ENCODE measurements at regions not wholly inside any gene's neighbourhood (a gene's known extent, or its start where the extent isn't known, plus 50 kb on each side); places are given as distances from the start of the nearest gene placed in this dataset.

DNA sequence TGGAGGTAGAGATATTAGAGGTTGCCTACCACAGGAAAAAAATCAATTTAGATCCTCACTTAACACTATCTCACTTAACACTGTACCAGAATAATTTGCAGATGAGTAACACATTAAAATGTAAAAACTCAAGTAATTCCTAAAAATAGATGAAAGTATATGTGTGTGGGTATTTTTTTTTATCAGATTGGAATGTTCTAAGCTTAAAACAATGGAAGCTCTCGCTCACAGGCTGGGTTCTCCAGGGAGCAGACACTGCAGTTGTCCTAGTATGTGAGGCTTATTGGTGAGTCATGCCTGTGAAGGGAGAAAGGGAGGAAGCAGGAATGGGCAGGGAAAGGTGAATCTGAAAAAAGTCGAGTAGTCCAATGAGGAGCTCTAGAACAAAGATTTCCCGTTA, 181.3 kb upstream of the ZNF608 start:
- TF ChIP-seq, protein P1, sequence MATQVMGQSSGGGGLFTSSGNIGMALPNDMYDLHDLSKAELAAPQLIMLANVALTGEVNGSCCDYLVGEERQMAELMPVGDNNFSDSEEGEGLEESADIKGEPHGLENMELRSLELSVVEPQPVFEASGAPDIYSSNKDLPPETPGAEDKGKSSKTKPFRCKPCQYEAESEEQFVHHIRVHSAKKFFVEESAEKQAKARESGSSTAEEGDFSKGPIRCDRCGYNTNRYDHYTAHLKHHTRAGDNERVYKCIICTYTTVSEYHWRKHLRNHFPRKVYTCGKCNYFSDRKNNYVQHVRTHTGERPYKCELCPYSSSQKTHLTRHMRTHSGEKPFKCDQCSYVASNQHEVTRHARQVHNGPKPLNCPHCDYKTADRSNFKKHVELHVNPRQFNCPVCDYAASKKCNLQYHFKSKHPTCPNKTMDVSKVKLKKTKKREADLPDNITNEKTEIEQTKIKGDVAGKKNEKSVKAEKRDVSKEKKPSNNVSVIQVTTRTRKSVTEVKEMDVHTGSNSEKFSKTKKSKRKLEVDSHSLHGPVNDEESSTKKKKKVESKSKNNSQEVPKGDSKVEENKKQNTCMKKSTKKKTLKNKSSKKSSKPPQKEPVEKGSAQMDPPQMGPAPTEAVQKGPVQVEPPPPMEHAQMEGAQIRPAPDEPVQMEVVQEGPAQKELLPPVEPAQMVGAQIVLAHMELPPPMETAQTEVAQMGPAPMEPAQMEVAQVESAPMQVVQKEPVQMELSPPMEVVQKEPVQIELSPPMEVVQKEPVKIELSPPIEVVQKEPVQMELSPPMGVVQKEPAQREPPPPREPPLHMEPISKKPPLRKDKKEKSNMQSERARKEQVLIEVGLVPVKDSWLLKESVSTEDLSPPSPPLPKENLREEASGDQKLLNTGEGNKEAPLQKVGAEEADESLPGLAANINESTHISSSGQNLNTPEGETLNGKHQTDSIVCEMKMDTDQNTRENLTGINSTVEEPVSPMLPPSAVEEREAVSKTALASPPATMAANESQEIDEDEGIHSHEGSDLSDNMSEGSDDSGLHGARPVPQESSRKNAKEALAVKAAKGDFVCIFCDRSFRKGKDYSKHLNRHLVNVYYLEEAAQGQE (IDR thresholded peaks at IDR 0.05), result no peak
- TF ChIP-seq EHMT2 (IDR thresholded peaks at IDR 0.05; ENCODE audit: low read depth), result no peak
- no peak for TF ChIP-seq POLR2A (IDR thresholded peaks at IDR 0.05; ENCODE audit: low read length)
- TF ChIP-seq EP300 (IDR thresholded peaks at IDR 0.05), result no peak
- TF ChIP-seq CHD2 (IDR thresholded peaks at IDR 0.05; ENCODE audit: low read length, partially characterized antibody), result no peak
- TF ChIP-seq, protein P2, sequence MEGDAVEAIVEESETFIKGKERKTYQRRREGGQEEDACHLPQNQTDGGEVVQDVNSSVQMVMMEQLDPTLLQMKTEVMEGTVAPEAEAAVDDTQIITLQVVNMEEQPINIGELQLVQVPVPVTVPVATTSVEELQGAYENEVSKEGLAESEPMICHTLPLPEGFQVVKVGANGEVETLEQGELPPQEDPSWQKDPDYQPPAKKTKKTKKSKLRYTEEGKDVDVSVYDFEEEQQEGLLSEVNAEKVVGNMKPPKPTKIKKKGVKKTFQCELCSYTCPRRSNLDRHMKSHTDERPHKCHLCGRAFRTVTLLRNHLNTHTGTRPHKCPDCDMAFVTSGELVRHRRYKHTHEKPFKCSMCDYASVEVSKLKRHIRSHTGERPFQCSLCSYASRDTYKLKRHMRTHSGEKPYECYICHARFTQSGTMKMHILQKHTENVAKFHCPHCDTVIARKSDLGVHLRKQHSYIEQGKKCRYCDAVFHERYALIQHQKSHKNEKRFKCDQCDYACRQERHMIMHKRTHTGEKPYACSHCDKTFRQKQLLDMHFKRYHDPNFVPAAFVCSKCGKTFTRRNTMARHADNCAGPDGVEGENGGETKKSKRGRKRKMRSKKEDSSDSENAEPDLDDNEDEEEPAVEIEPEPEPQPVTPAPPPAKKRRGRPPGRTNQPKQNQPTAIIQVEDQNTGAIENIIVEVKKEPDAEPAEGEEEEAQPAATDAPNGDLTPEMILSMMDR (IDR thresholded peaks at IDR 0.05), result no peak
- no peak for TF ChIP-seq NFE2L2 (conservative IDR thresholded peaks at IDR 0.05; ENCODE audit: low read length)
- no peak for TF ChIP-seq ZSCAN20 (CRISPR knock-in tag; IDR thresholded peaks at IDR 0.05)
- TF ChIP-seq BHLHE40 (IDR thresholded peaks at IDR 0.05; ENCODE audit: low read depth, low read length), result no peak
- TF ChIP-seq, protein P3, sequence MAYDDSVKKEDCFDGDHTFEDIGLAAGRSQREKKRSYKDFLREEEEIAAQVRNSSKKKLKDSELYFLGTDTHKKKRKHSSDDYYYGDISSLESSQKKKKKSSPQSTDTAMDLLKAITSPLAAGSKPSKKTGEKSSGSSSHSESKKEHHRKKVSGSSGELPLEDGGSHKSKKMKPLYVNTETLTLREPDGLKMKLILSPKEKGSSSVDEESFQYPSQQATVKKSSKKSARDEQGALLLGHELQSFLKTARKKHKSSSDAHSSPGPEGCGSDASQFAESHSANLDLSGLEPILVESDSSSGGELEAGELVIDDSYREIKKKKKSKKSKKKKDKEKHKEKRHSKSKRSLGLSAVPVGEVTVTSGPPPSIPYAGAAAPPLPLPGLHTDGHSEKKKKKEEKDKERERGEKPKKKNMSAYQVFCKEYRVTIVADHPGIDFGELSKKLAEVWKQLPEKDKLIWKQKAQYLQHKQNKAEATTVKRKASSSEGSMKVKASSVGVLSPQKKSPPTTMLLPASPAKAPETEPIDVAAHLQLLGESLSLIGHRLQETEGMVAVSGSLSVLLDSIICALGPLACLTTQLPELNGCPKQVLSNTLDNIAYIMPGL (CRISPR knock-in tag; IDR thresholded peaks at IDR 0.05; ENCODE audit: borderline replicate concordance), result no peak
- no peak for TF ChIP-seq ZFP36 (IDR thresholded peaks at IDR 0.05; ENCODE audit: borderline replicate concordance, partially characterized antibody)
